Esophagus squamous epithelium (tissue), 5 donors: ENCODE measurements at regions not wholly inside any gene's neighbourhood (a gene's known extent, or its start where the extent isn't known, plus 50 kb on each side); places are given as distances from the start of the nearest gene placed in this dataset.

ENCODE experiments used
- DNase-seq: peaks from one replicate; lab custom pipeline; 2025; lab: John Stamatoyannopoulos, UW
- H3K27ac ChIP-seq, 4 donors: fragments of 200-600 bp; sonication (generic); one replicate each; pipeline ENCODE4 v1.5.1; 2016 to 2019; ENCODE audit warnings: mild to moderate bottlenecking in 1 of 4
- H3K27me3 ChIP-seq, 4 donors: fragments of 200-600 bp; sonication (generic); 1 replicate in 3 of 4; 2 replicates in 1 of 4; pipeline versions ENCODE4 v1.5.1 to v1.6.0; 2017 to 2021; ENCODE audit warnings: antibody characterized with exemption in 1 of 4
- H3K36me3 ChIP-seq, 3 donors: fragments of 200-600 bp; sonication (generic); one replicate each; pipeline ENCODE4 v1.5.1; 2016 to 2019
- H3K4me1 ChIP-seq, 3 donors: fragments of 200-600 bp; sonication (generic); one replicate each; pipeline ENCODE4 v1.5.1; 2017 to 2019
- H3K4me3 ChIP-seq, 4 donors: fragments of 200-600 bp; sonication (generic); 1 replicate in 3 of 4; 2 replicates in 1 of 4; pipeline ENCODE4 v1.5.1; 2016 to 2019; ENCODE audit warnings: mild to moderate bottlenecking in 2 of 4, moderate library complexity in 1 of 4
- H3K9me3 ChIP-seq, 3 donors: fragments of 200-600 bp; sonication (generic); one replicate each; pipeline ENCODE4 v1.5.1; 2016 to 2019
- CTCF ChIP-seq, 6 experiments: fragments of 450-650 bp in 4 of 6; fragments of 200-600 bp in 2 of 6; sonication (generic) in 2 of 6; IDR thresholded peaks; one replicate each; pipeline ENCODE4 v1.5.1; 2016 to 2019; ENCODE audit warnings: antibody characterized with exemption in 6 of 6, mild to moderate bottlenecking in 4 of 6, moderate library complexity in 4 of 6
- POLR2A ChIP-seq, 4 donors: fragments of 450-650 bp; IDR thresholded peaks; one replicate each; pipeline ENCODE4 v1.6.1; 2017; ENCODE audit warnings: antibody characterized with exemption in 4 of 4, mild to moderate bottlenecking in 4 of 4, moderate library complexity in 3 of 4
- WGBS, 2 donors: methylation state at CpG; one replicate each; pipeline ENCODE4 v1.1.5; 2018; 5-methylcytosine and 5-hydroxymethylcytosine counted together
- intact Hi-C: fragments of 100-400 bp; cut with DNase I; formaldehyde crosslinking; loops from one replicate; pipeline ENCODE4 v1.15.0; 2022
- donor health status: DM: yes; HTN: yes; CAD: no.

GRCh38 chr10:124144536-124144935, 51.1 kb upstream of the CHST15 start:
- no peaks in the 10 kb centered on the region for H3K9me3 ChIP-seq
- H3K27ac ChIP-seq, result peak overlapping the region in 3 of 4 donors; percentile 11 to 73 (median 56)
- TF ChIP-seq POLR2A (IDR thresholded peaks at IDR 0.05), result no peak
- TF ChIP-seq CTCF (IDR thresholded peaks at IDR 0.05), result no peak
- H3K36me3 ChIP-seq, result no peaks in the 10 kb centered on the region
- 87 to 91% methylated on average over 7 of the region's 9 CpGs for WGBS, 2 donors
- intact Hi-C loops, result no loop called here
- peaks cover 0 to 19% (median 3%) of the 10 kb centered on the region in 3 donors for H3K4me1 ChIP-seq
- H3K27me3 ChIP-seq, result peaks cover 0 to 5% (median 0%) of the 10 kb centered on the region in 4 donors
- DNase-seq, result no peak
- no peak overlapping the region for H3K4me3 ChIP-seq

- DNase-seq, result no peak
- Histone ChIP-seq H3K4me3 (no peak overlapping the region), H3K36me3 (no peaks in the 10 kb centered on the region), H3K27me3 (peaks cover 0 to 5% (median 0%) of the 10 kb centered on the region in 4 donors), H3K27ac (peak overlapping the region in 1 of 4 donors; percentile 73), H3K9me3 (no peaks in the 10 kb centered on the region), H3K4me1 (peaks cover 0 to 21% (median 6%) of the 10 kb centered on the region in 3 donors)
- 86 to 87% methylated on average over 6 of the region's 6 CpGs for WGBS, 2 donors
- intact Hi-C loops, result no loop called here
- no peak for TF ChIP-seq POLR2A (IDR thresholded peaks at IDR 0.05)
- TF ChIP-seq CTCF (IDR thresholded peaks at IDR 0.05), result no peak
Observed at GRCh38 chr10:124143721-124144120, 50.3 kb upstream of the CHST15 start.
